GM19468 (cell line): ENCODE measurements at regions not wholly inside any gene's neighbourhood (a gene's known extent, or its start where the extent isn't known, plus 50 kb on each side); places are given as distances from the start of the nearest gene placed in this dataset.

Experiments used
- ATAC-seq: cut with Tn5 transposase; IDR thresholded peaks from one replicate; pipeline ENCODE4 v1.9.1; 2021; ENCODE audit warnings: mild to moderate bottlenecking, moderate library complexity, moderate number of reproducible peaks; ENCODE audit not compliant: unreplicated experiment; ENCODE audit errors: extremely low read depth

GRCh38 chr14:29419736-29420135 is 507.9 kb downstream of the PRKD1 start:
- no peak for ATAC-seq

GRCh38 chr14:29421156-29421728 is 506.4 kb downstream of the PRKD1 start:
- ATAC-seq = no peak

GRCh38 chr14:29425705-29426482 is 501.8 kb downstream of the PRKD1 start:
- ATAC-seq = no peak

GRCh38 chr14:29442696-29443095 is 485.0 kb downstream of the PRKD1 start:
- ATAC-seq = no peak

- no peak for ATAC-seq
These were observed 483.4 kb downstream of the PRKD1 start for GRCh38 chr14:29444216-29444615.

GRCh38 chr14:29444805-29445204 is 482.8 kb downstream of the PRKD1 start:
- ATAC-seq = no peak

GRCh38 chr14:29446971-29447370 is 480.7 kb downstream of the PRKD1 start:
- ATAC-seq = no peak

GRCh38 chr14:29451941-29452340 is 475.7 kb downstream of the PRKD1 start:
- ATAC-seq = no peak

- no peak for ATAC-seq
These were observed 474.6 kb downstream of the PRKD1 start for GRCh38 chr14:29453045-29453444.

GRCh38 chr14:29454026-29454693 is 473.5 kb downstream of the PRKD1 start:
- ATAC-seq = no peak

GRCh38 chr14:29458547-29458946 is 469.1 kb downstream of the PRKD1 start:
- ATAC-seq = no peak

- no peak for ATAC-seq
These were observed 468.1 kb downstream of the PRKD1 start for GRCh38 chr14:29459531-29459930.

GRCh38 chr14:29459969-29460560 is 467.6 kb downstream of the PRKD1 start:
- ATAC-seq = no peak

- no peak for ATAC-seq
These were observed 466.5 kb downstream of the PRKD1 start for GRCh38 chr14:29461101-29461500.

- ATAC-seq = no peak
These were observed 466.1 kb downstream of the PRKD1 start for GRCh38 chr14:29461506-29461905.

GRCh38 chr14:29462321-29462720 is 465.3 kb downstream of the PRKD1 start:
- ATAC-seq = no peak

- ATAC-seq = no peak
These were observed 464.9 kb downstream of the PRKD1 start for GRCh38 chr14:29462772-29463171.

GRCh38 chr14:29463727-29464395 is 463.8 kb downstream of the PRKD1 start:
- ATAC-seq = no peak

- no peak for ATAC-seq
These were observed 462.6 kb downstream of the PRKD1 start for GRCh38 chr14:29465095-29465494.

- ATAC-seq = no peak
These were observed 452.0 kb downstream of the PRKD1 start for GRCh38 chr14:29475641-29476040.
